ENCODE measurements at regions not wholly inside any gene's neighbourhood (a gene's known extent, or its start where the extent isn't known, plus 50 kb on each side); places are given as distances from the start of the nearest gene placed in this dataset.

DNA sequence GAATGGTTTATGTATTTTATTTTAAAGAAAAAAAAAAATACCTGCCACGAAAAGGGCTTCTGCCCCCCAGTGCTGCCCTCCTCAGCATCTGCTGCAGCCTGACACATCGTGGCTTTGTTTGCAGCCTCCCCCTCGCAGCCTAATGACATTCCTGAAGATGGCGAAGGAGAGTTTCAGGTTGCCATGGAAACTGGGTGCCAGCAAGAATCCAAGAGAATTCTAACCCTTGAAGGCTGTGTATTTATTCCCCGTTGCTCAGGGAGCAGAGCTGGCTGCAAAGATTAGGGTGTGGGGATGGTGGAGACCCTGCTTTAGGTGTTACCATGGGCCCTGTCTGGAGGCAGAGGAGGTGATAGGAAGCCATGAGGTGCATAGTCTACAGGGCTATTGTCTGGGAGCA is 126.6 kb downstream of the NSG2 start:
- TF ChIP-seq POLR2A (IDR thresholded peaks at IDR 0.05): no peak
- TF ChIP-seq, protein P1, sequence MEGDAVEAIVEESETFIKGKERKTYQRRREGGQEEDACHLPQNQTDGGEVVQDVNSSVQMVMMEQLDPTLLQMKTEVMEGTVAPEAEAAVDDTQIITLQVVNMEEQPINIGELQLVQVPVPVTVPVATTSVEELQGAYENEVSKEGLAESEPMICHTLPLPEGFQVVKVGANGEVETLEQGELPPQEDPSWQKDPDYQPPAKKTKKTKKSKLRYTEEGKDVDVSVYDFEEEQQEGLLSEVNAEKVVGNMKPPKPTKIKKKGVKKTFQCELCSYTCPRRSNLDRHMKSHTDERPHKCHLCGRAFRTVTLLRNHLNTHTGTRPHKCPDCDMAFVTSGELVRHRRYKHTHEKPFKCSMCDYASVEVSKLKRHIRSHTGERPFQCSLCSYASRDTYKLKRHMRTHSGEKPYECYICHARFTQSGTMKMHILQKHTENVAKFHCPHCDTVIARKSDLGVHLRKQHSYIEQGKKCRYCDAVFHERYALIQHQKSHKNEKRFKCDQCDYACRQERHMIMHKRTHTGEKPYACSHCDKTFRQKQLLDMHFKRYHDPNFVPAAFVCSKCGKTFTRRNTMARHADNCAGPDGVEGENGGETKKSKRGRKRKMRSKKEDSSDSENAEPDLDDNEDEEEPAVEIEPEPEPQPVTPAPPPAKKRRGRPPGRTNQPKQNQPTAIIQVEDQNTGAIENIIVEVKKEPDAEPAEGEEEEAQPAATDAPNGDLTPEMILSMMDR (IDR thresholded peaks at IDR 0.05): no peak

Data from suprapubic skin (tissue), 3 donors.